GM23248 (cell line): ENCODE measurements at regions not wholly inside any gene's neighbourhood (a gene's known extent, or its start where the extent isn't known, plus 50 kb on each side); places are given as distances from the start of the nearest gene placed in this dataset.

Experiments used
- DNase-seq: peaks from one replicate; pipeline ENCODE4 v3.0.0-alpha.2; 2015
- H2AFZ ChIP-seq: fragments of 200-600 bp; sonication (generic); 2 replicates; pipeline ENCODE4 v1.6.1; 2016; ENCODE audit warnings: antibody characterized with exemption
- H3F3A ChIP-seq: fragments of 200-600 bp; sonication (generic); 2 replicates; pipeline ENCODE4 v1.6.1; 2016; ENCODE audit warnings: mild to moderate bottlenecking, antibody characterized with exemption, mixed run types; ENCODE audit not compliant: insufficient read depth
- H3K27ac ChIP-seq: fragments of 200-600 bp; sonication (generic); 2 replicates; pipeline ENCODE4 v1.5.1; 2016; ENCODE audit warnings: mild to moderate bottlenecking
- H3K27me3 ChIP-seq: fragments of 200-600 bp; sonication (generic); replicated peaks from 2 replicates; pipeline ENCODE4 v1.6.1; 2016; ENCODE audit warnings: mild to moderate bottlenecking; ENCODE audit not compliant: insufficient read depth
- H3K36me3 ChIP-seq: fragments of 200-600 bp; sonication (generic); 2 replicates; pipeline ENCODE4 v1.6.1; 2016; ENCODE audit warnings: low read depth, mild to moderate bottlenecking
- H3K4me1 ChIP-seq: fragments of 200-600 bp; sonication (generic); 2 replicates; pipeline ENCODE4 v1.6.1; 2016; ENCODE audit warnings: mild to moderate bottlenecking; ENCODE audit not compliant: insufficient read depth
- H3K4me2 ChIP-seq: fragments of 200-600 bp; sonication (generic); one replicate; pipeline ENCODE4 v1.6.1; 2016; ENCODE audit warnings: mild to moderate bottlenecking; ENCODE audit not compliant: unreplicated experiment
- H3K4me3 ChIP-seq: fragments of 200-600 bp; sonication (generic); 2 replicates; pipeline ENCODE4 v1.5.1; 2016; ENCODE audit warnings: mild to moderate bottlenecking
- H3K79me2 ChIP-seq: fragments of 200-600 bp; sonication (generic); 2 replicates; pipeline ENCODE4 v1.6.1; 2016; ENCODE audit warnings: mild to moderate bottlenecking; ENCODE audit not compliant: insufficient read depth
- H3K9ac ChIP-seq: fragments of 200-600 bp; sonication (generic); 2 replicates; pipeline ENCODE4 v1.6.1; 2016; ENCODE audit warnings: mild to moderate bottlenecking
- H3K9me2 ChIP-seq: fragments of 200-600 bp; sonication (generic); 2 replicates; pipeline ENCODE4 v1.6.1; 2016; ENCODE audit warnings: mixed run types, mild to moderate bottlenecking, moderate library complexity; ENCODE audit not compliant: insufficient read depth
- H3K9me3 ChIP-seq: fragments of 200-600 bp; sonication (generic); one replicate; pipeline ENCODE4 v1.6.1; 2017; ENCODE audit warnings: low read depth
- H4K20me1 ChIP-seq: fragments of 200-600 bp; sonication (generic); 2 replicates; pipeline ENCODE4 v1.6.0; 2016; ENCODE audit not compliant: insufficient read depth
- EZH2 ChIP-seq: fragments of 200-600 bp; sonication (generic); IDR thresholded peaks from 2 replicates; pipeline ENCODE4 v1.6.1; 2018; ENCODE audit warnings: antibody characterized with exemption, mild to moderate bottlenecking; ENCODE audit not compliant: insufficient read depth, poor library complexity, severe bottlenecking
- EZH2phosphoT487 ChIP-seq: fragments of 200-600 bp; sonication (generic); IDR thresholded peaks from 2 replicates; pipeline ENCODE4 v1.6.1; 2018; ENCODE audit warnings: antibody characterized with exemption, moderate library complexity, mild to moderate bottlenecking, low read depth; ENCODE audit not compliant: insufficient read depth
- WGBS, 2 experiments: methylation state at CpG; one replicate each; pipeline ENCODE4 v1.1.6; 2015 to 2017; ENCODE audit warnings: low lambda C conversion rate in 2 of 2, low coverage in 1 of 2; ENCODE audit errors: missing lambda C conversion rate in 2 of 2; 5-methylcytosine and 5-hydroxymethylcytosine counted together
- in situ Hi-C: fragments of 300-500 bp; cut with MboI; formaldehyde crosslinking; loops from 2 replicates; pipeline ENCODE4 v1.15.0; 2020

DNA sequence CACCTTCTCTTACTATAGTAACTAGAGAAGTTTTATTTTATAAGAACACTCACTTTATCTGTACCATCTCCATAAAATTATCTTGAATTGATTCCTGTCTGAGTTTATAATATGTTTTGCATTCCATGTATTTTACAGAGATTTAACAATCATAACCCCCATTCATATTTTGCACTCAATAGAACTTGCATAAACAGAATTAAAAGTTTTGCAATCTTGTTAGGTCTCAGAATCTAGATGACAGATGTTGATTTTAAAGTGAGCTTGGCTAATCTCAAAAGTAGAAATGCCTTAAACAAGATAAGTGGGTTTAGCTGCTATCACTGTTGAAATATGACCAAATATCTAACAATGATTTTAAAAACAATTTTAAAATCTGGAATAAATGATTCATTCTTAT, 107.9 kb upstream of the EPHA6 start:
- H3K4me1 ChIP-seq, result no peaks in the 10 kb centered on the region
- in situ Hi-C loops, result no loop called here
- no peaks in the 10 kb centered on the region for H3K27me3 ChIP-seq
- no peak overlapping the region for H3K9ac ChIP-seq
- no peaks in the 10 kb centered on the region for H3K9me2 ChIP-seq
- H3K9me3 ChIP-seq, result no peaks in the 10 kb centered on the region
- TF ChIP-seq EZH2phosphoT487 (no peak), EZH2 (no peak)
- H3K27ac ChIP-seq, result no peak overlapping the region
- H3K36me3 ChIP-seq, result no peaks in the 10 kb centered on the region
- DNase-seq, result no peak
- no peaks in the 10 kb centered on the region for H4K20me1 ChIP-seq
- H3K4me3 ChIP-seq, result no peak overlapping the region
- no peak overlapping the region for H2AFZ ChIP-seq
- H3K79me2 ChIP-seq, result no peaks in the 10 kb centered on the region
- no peak overlapping the region for H3K4me2 ChIP-seq
- H3F3A ChIP-seq, result no peaks in the 10 kb centered on the region

GRCh38 chr3:96711816-96712215, 102.6 kb upstream of the EPHA6 start:
- no peak overlapping the region for H3K9ac ChIP-seq
- no peak for DNase-seq
- 14 to 27% methylated on average over 2 of the region's 2 CpGs for WGBS, 2 experiments

GRCh38 chr3:96712792-96713191, 101.6 kb upstream of the EPHA6 start:
- WGBS, 2 experiments, result 19 to 22% methylated on average over 2 of the region's 2 CpGs
- in situ Hi-C loops, result no loop called here
- H3K9me3 ChIP-seq, result no peaks in the 10 kb centered on the region

More at GRCh38 chr3:96711816-96712215, 102.6 kb upstream of the EPHA6 start:
- Histone ChIP-seq H2AFZ (no peak overlapping the region), H3K36me3 (no peaks in the 10 kb centered on the region), H3K27ac (no peak overlapping the region), H3K4me3 (no peak overlapping the region), H3K9me3 (no peaks in the 10 kb centered on the region), H3K27me3 (no peaks in the 10 kb centered on the region), H3K4me1 (no peaks in the 10 kb centered on the region), H3K4me2 (no peak overlapping the region), H4K20me1 (no peaks in the 10 kb centered on the region), H3K9me2 (no peaks in the 10 kb centered on the region), H3F3A (no peaks in the 10 kb centered on the region), H3K79me2 (no peaks in the 10 kb centered on the region)
- in situ Hi-C loops, result no loop called here
- TF ChIP-seq EZH2phosphoT487 (no peak), EZH2 (no peak)

DNA sequence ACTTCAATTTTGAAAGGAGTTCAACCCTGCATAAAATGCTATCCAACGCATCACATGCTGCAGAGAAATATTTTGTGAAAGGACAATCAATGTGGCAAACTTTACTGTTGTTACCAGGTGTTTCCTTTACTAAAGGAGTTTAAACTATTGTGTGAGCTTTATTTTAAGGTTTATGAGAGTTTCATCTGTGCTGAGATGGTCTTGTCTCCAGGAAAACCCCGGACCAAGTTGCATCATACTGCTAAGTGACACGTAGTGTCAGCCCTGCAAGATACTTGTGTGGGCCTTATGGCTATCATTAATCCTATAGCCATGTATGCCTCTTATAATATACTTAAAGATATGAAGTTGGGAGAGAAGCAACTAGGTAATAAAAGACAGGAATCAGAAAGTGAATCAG, 94.5 kb upstream of the EPHA6 start:
- no peak overlapping the region for H3K4me3 ChIP-seq
- 9% methylated on average over 3 of the region's 3 CpGs for WGBS, 2 experiments
- in situ Hi-C loops, result no loop called here
- no peaks in the 10 kb centered on the region for H3K9me2 ChIP-seq
- H3K27me3 ChIP-seq, result no peaks in the 10 kb centered on the region
- H3K36me3 ChIP-seq, result no peaks in the 10 kb centered on the region
- DNase-seq, result no peak
- H3K9ac ChIP-seq, result no peak overlapping the region
- H3K27ac ChIP-seq, result no peak overlapping the region
- H3K9me3 ChIP-seq, result no peaks in the 10 kb centered on the region
- no peaks in the 10 kb centered on the region for H3F3A ChIP-seq
- no peaks in the 10 kb centered on the region for H4K20me1 ChIP-seq
- no peak overlapping the region for H2AFZ ChIP-seq
- H3K4me1 ChIP-seq, result no peaks in the 10 kb centered on the region
- H3K4me2 ChIP-seq, result no peak overlapping the region
- H3K79me2 ChIP-seq, result no peaks in the 10 kb centered on the region
- TF ChIP-seq EZH2phosphoT487, result no peak
- no peak for TF ChIP-seq EZH2

More at GRCh38 chr3:96712792-96713191, 101.6 kb upstream of the EPHA6 start:
- Histone ChIP-seq H3K79me2 (no peaks in the 10 kb centered on the region), H3F3A (no peaks in the 10 kb centered on the region), H3K27me3 (no peaks in the 10 kb centered on the region), H3K4me2 (no peak overlapping the region), H3K27ac (no peak overlapping the region), H3K4me1 (no peaks in the 10 kb centered on the region), H3K4me3 (no peak overlapping the region), H4K20me1 (no peaks in the 10 kb centered on the region), H3K9ac (no peak overlapping the region), H3K36me3 (no peaks in the 10 kb centered on the region), H2AFZ (no peak overlapping the region), H3K9me2 (no peaks in the 10 kb centered on the region)
- DNase-seq, result no peak
- no peak for TF ChIP-seq EZH2phosphoT487
- TF ChIP-seq EZH2, result no peak

DNA sequence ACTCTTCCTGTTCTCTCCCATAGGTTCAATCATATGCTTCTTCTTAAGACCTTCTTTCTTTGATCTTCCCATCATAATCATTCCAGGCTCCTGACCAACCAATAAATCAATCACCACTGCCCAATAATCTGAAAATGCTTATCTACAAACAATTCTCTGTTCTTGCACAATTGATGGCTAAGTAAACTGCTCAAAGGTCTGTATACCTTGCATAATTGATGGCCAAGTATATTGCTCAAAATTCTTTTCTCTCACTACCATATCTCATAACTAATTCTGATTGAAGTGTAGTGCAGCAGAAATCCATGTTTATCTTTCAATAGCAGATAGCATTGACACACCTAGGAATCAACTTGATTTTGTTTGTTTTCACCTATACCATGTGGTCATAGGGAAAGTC, 83.4 kb upstream of the EPHA6 start:
- TF ChIP-seq EZH2, result no peak
- TF ChIP-seq EZH2phosphoT487, result no peak
- H3K79me2 ChIP-seq, result no peaks in the 10 kb centered on the region
- H3F3A ChIP-seq, result no peaks in the 10 kb centered on the region
- H3K27ac ChIP-seq, result no peak overlapping the region
- no peak for DNase-seq
- H3K4me2 ChIP-seq, result no peak overlapping the region
- no peaks in the 10 kb centered on the region for H3K9me3 ChIP-seq
- H3K9me2 ChIP-seq, result no peaks in the 10 kb centered on the region
- no peak overlapping the region for H2AFZ ChIP-seq
- H3K9ac ChIP-seq, result no peak overlapping the region
- H3K4me3 ChIP-seq, result no peak overlapping the region
- no peaks in the 10 kb centered on the region for H3K36me3 ChIP-seq
- no peaks in the 10 kb centered on the region for H3K27me3 ChIP-seq
- H4K20me1 ChIP-seq, result no peaks in the 10 kb centered on the region
- in situ Hi-C loops, result no loop called here
- no peaks in the 10 kb centered on the region for H3K4me1 ChIP-seq
